Ovary (tissue), 7 donors: ENCODE measurements at regions not wholly inside any gene's neighbourhood (a gene's known extent, or its start where the extent isn't known, plus 50 kb on each side); places are given as distances from the start of the nearest gene placed in this dataset.

Source experiments
- DNase-seq, 5 donors: peaks; one replicate each; pipeline ENCODE4 v3.0.0-alpha.2; 2019 to 2020
- H3K27ac ChIP-seq, 2 donors: fragments of 200-600 bp; one replicate each; pipeline versions ENCODE4 v1.5.1 to v1.8.0; 2019 to 2022
- H3K27me3 ChIP-seq: fragments of 200-600 bp; one replicate; pipeline ENCODE4 v1.8.0; 2022
- H3K36me3 ChIP-seq: fragments of 200-600 bp; sonication (generic); one replicate; pipeline ENCODE4 v1.5.1; 2019
- H3K4me1 ChIP-seq: one replicate; pipeline ENCODE4 v1.8.1; 2013; ENCODE audit warnings: mild to moderate bottlenecking, moderate library complexity; ENCODE audit not compliant: insufficient read depth
- H3K4me3 ChIP-seq: fragments of 200-600 bp; sonication (generic); one replicate; pipeline ENCODE4 v1.5.1; 2017
- H3K9me3 ChIP-seq, 2 donors: fragments of 200-600 bp in 1 of 2; sonication (generic) in 1 of 2; one replicate each; pipeline versions ENCODE4 v1.5.1 to v1.8.1; 2013 to 2019; ENCODE audit warnings: mild to moderate bottlenecking in 1 of 2, moderate library complexity in 1 of 2
- EP300 ChIP-seq: sonication (generic); formaldehyde crosslinking; IDR thresholded peaks from one replicate; pipeline ENCODE4 v1.6.1; 2017; ENCODE audit warnings: antibody characterized with exemption
- POLR2A ChIP-seq: fragments of 450-650 bp; IDR thresholded peaks from one replicate; pipeline ENCODE4 v1.6.1; 2017; ENCODE audit warnings: antibody characterized with exemption, mild to moderate bottlenecking, moderate library complexity
- WGBS, 3 donors: extraction: QIAGEN DNeasy Blood & Tissue Kit in 1 of 3; methylation state at CpG; one replicate each; pipeline versions ENCODE4 v1.1.5 to v1.1.7; 2013 to 2017; 5-methylcytosine and 5-hydroxymethylcytosine counted together
- intact Hi-C, 4 donors: fragments of 100-400 bp; cut with DNase I; formaldehyde crosslinking; loops; one replicate each; pipeline versions ENCODE4 v1.11.0 to v1.15.1; 2022 to 2023
- TF ChIP-seq, protein P1 (sequence below), 3 donors: fragments of 450-650 bp in 2 of 3; fragments of 200-600 bp in 1 of 3; IDR thresholded peaks; one replicate each; pipeline versions ENCODE4 v1.5.1 to v1.8.0; 2016 to 2022; ENCODE audit warnings: antibody characterized with exemption in 3 of 3, mild to moderate bottlenecking in 1 of 3
- donor health status: DM: no; HTN: no; CAD: no; lungs with moderate emphysema.
- donor health status: DM: no; HTN: no; CAD: no.
- donor health status: Bipolar disorder and iron deficiency.
- donor health status: DM: no; HTN: no; CAD: no.
- donor health status: DM: yes; HTN: yes; CAD: no.

DNA sequence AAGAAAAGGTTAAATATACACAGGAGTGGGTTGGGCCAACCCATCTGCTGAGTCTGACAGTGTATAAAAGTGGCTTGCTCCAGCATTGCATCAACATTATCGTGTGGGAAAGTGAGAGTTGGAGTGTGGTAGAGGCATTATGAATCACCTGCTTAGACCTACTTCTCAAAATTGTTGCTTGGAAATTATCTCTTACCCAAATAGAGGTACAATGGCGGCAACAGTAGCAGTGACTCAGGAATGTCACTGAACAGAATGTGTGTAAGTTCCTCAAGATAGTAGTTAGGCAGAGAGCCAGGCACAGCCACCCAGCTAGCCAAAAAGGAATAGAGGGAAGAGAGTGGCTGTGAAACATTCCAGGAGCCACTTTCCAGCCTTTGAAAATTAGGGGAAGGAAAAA, 616.0 kb downstream of the NUP35 start:
- 54 to 79% (median 66%) methylated on average over 2 of the region's 2 CpGs for WGBS, 3 donors
- DNase-seq, result no peak
- intact Hi-C loops, result no loop called here
- TF ChIP-seq, protein P1, sequence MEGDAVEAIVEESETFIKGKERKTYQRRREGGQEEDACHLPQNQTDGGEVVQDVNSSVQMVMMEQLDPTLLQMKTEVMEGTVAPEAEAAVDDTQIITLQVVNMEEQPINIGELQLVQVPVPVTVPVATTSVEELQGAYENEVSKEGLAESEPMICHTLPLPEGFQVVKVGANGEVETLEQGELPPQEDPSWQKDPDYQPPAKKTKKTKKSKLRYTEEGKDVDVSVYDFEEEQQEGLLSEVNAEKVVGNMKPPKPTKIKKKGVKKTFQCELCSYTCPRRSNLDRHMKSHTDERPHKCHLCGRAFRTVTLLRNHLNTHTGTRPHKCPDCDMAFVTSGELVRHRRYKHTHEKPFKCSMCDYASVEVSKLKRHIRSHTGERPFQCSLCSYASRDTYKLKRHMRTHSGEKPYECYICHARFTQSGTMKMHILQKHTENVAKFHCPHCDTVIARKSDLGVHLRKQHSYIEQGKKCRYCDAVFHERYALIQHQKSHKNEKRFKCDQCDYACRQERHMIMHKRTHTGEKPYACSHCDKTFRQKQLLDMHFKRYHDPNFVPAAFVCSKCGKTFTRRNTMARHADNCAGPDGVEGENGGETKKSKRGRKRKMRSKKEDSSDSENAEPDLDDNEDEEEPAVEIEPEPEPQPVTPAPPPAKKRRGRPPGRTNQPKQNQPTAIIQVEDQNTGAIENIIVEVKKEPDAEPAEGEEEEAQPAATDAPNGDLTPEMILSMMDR (IDR thresholded peaks at IDR 0.05), result no peak
- TF ChIP-seq EP300, result no peak
- TF ChIP-seq POLR2A, result no peak
- Histone ChIP-seq H3K4me1 (no peaks in the 10 kb centered on the region), H3K27me3 (no peaks in the 10 kb centered on the region), H3K9me3 (no peaks in the 10 kb centered on the region), H3K36me3 (no peaks in the 10 kb centered on the region), H3K27ac (no peak overlapping the region), H3K4me3 (no peak overlapping the region)

DNA sequence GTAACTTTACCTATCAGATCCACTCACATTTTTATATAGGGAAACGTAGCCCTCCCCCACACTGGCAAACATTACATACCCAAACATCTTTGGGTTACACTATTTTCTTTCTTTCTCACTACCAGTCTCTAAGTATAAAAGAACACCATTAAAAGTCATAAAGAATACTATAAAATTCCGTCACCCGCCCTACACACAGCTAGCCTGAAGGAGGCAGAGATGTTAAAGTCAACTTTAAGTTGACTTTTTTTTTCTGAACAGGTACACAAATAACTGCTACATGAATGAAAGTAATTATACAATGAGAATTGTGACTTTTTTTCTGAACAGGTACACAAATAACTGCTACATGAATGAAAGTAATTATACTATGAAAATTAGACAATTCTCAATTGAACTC, 628.3 kb downstream of the NUP35 start:
- Histone ChIP-seq H3K9me3 (no peaks in the 10 kb centered on the region), H3K4me3 (no peak overlapping the region), H3K27me3 (no peaks in the 10 kb centered on the region), H3K4me1 (no peaks in the 10 kb centered on the region), H3K27ac (no peak overlapping the region), H3K36me3 (no peaks in the 10 kb centered on the region)
- intact Hi-C loops, result no loop called here
- WGBS, 3 donors, result 75 to 83% (median 82%) methylated on average over 3 of the region's 3 CpGs
- DNase-seq, result no peak
- TF ChIP-seq, protein P1 (IDR thresholded peaks at IDR 0.05), result no peak
- TF ChIP-seq POLR2A (no peak), EP300 (no peak)

DNA sequence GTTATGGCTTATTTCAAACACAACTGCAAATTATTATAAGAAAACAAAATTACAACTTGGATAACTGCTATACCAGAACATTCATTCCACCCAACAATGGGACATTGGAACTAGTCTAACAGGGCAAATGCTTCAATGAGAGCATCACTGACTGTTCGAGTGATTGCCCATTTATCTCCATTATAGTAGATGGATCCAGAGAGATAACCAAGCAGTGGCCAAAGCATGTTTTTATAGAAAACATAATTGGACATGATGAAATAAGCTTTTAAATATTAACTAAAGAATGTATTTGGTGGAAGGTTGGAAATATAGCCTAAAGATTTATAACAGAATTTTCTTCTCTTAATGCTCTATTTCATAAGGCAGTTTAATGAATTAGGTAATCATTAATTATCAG, 634.8 kb downstream of the NUP35 start:
- intact Hi-C loops, result no loop called here
- Histone ChIP-seq H3K4me3 (no peak overlapping the region), H3K27me3 (no peaks in the 10 kb centered on the region), H3K4me1 (no peaks in the 10 kb centered on the region), H3K36me3 (no peaks in the 10 kb centered on the region), H3K9me3 (no peaks in the 10 kb centered on the region), H3K27ac (no peak overlapping the region)
- TF ChIP-seq, protein P1 (IDR thresholded peaks at IDR 0.05), result no peak
- TF ChIP-seq EP300 (no peak), POLR2A (no peak)
- 67 to 85% (median 77%) methylated on average over 1 of the region's 1 CpG for WGBS, 3 donors
- DNase-seq, result no peak

DNA sequence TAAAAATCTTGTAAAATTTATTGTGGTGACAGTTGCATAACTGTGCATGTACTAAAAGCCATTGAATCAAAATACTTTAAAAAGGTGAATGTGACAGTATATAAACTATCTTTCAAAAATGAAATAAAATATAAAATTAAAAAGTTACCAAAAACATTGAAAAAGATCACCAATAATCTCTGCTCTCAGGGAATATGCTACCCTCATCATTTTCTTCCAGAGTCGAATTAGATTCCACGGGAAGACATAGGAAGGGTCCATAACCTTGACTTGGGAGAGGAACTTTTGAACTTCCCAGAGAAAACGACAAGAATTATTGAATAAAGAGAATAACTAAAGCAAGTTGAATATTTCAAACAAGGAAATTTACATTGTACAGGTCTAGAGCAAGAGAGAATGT, 649.5 kb downstream of the NUP35 start:
- 70 to 78% (median 73%) methylated on average over 3 of the region's 3 CpGs for WGBS, 3 donors
- Histone ChIP-seq H3K27ac (no peak overlapping the region), H3K9me3 (no peaks in the 10 kb centered on the region), H3K27me3 (no peaks in the 10 kb centered on the region), H3K36me3 (no peaks in the 10 kb centered on the region), H3K4me3 (no peak overlapping the region), H3K4me1 (no peaks in the 10 kb centered on the region)
- TF ChIP-seq EP300 (no peak), POLR2A (no peak)
- TF ChIP-seq, protein P1 (IDR thresholded peaks at IDR 0.05), result no peak
- DNase-seq, result no peak
- intact Hi-C loops, result no loop called here

DNA sequence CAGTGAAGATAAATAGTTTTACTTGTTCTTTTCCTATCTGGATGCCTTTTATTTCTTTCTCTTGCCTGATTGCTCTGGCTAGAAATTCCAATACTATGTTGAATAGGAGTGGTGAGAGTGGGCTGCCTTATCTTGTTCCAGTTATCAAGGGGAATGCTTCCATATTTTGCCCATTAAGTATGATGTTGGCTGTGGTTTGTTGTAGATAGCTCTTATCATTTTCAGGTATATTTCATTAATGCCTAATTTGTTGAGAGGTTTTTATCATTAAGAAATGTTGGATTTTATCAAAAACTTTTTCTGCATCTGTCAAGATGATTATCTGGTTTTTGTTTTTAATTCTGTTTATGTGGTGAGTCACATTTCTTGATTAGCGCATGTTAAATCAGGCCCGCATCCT, 655.8 kb downstream of the NUP35 start:
- intact Hi-C loops, result no loop called here
- TF ChIP-seq, protein P1 (IDR thresholded peaks at IDR 0.05), result no peak
- no peak for TF ChIP-seq EP300

More for the DNA sequence above, 655.8 kb downstream of the NUP35 start:
- no peak for DNase-seq
- no peaks in the 10 kb centered on the region for H3K4me1 ChIP-seq
- H3K27ac ChIP-seq, result no peak overlapping the region
- no peaks in the 10 kb centered on the region for H3K27me3 ChIP-seq
- 74 to 94% (median 76%) methylated on average over 2 of the region's 2 CpGs for WGBS, 3 donors
- H3K9me3 ChIP-seq, result no peaks in the 10 kb centered on the region
- no peak overlapping the region for H3K4me3 ChIP-seq
- no peaks in the 10 kb centered on the region for H3K36me3 ChIP-seq
